NCI-H345 treated with DMSO at 0.1 percent for 48 hours (cell line): ENCODE measurements at regions not wholly inside any gene's neighbourhood (a gene's known extent, or its start where the extent isn't known, plus 50 kb on each side); places are given as distances from the start of the nearest gene placed in this dataset.

Experiments used
- DNase-seq: peaks from one replicate; lab custom pipeline; 2025; ENCODE audit not compliant: unreplicated experiment; lab: John Stamatoyannopoulos, UW

GRCh38 chr2:228709788-228710371, 528.4 kb upstream of the SPHKAP start:
- DNase-seq, result no peak

GRCh38 chr2:228707846-228708245, 526.4 kb upstream of the SPHKAP start:
- DNase-seq, result no peak

GRCh38 chr2:228705318-228705717, 523.8 kb upstream of the SPHKAP start:
- DNase-seq, result no peak

GRCh38 chr2:228703152-228703551, 521.7 kb upstream of the SPHKAP start:
- no peak for DNase-seq

GRCh38 chr2:228701506-228701905, 520.0 kb upstream of the SPHKAP start:
- no peak for DNase-seq

- DNase-seq, result no peak
These were observed 519.2 kb upstream of the SPHKAP start for GRCh38 chr2:228700638-228701037.

GRCh38 chr2:228699888-228700287, 518.4 kb upstream of the SPHKAP start:
- DNase-seq, result no peak

- DNase-seq, result no peak
These were observed 517.9 kb upstream of the SPHKAP start for GRCh38 chr2:228699400-228699799.

- no peak for DNase-seq
These were observed 517.5 kb upstream of the SPHKAP start for GRCh38 chr2:228698963-228699362.

GRCh38 chr2:228697456-228697855, 516.0 kb upstream of the SPHKAP start:
- no peak for DNase-seq

GRCh38 chr2:228690681-228691080, 509.2 kb upstream of the SPHKAP start:
- DNase-seq, result no peak

- DNase-seq, result no peak
These were observed 507.6 kb upstream of the SPHKAP start for GRCh38 chr2:228689053-228689452.

GRCh38 chr2:228688007-228688645, 506.6 kb upstream of the SPHKAP start:
- DNase-seq, result peak; percentile 78

- no peak for DNase-seq
These were observed 500.5 kb upstream of the SPHKAP start for GRCh38 chr2:228681979-228682378.

GRCh38 chr2:228681426-228681825, 499.9 kb upstream of the SPHKAP start:
- DNase-seq, result no peak

GRCh38 chr2:228678110-228678509, 496.6 kb upstream of the SPHKAP start:
- DNase-seq, result no peak

GRCh38 chr2:228675646-228676045, 494.2 kb upstream of the SPHKAP start:
- DNase-seq, result no peak

- DNase-seq, result no peak
These were observed 493.6 kb upstream of the SPHKAP start for GRCh38 chr2:228675091-228675490.

GRCh38 chr2:228673876-228674554, 492.5 kb upstream of the SPHKAP start:
- DNase-seq, result no peak

- no peak for DNase-seq
These were observed 488.2 kb upstream of the SPHKAP start for GRCh38 chr2:228669690-228670089.

- DNase-seq, result no peak
These were observed 483.7 kb upstream of the SPHKAP start for GRCh38 chr2:228665232-228665631.

- no peak for DNase-seq
These were observed 477.5 kb upstream of the SPHKAP start for GRCh38 chr2:228658998-228659397.
